KBM-7 (cell line): ENCODE measurements at regions not wholly inside any gene's neighbourhood (a gene's known extent, or its start where the extent isn't known, plus 50 kb on each side); places are given as distances from the start of the nearest gene placed in this dataset.
A peak's percentile ranks its signal among the peaks of the same experiment; 100 is the strongest.

Source experiments
- DNase-seq: peaks from one replicate; pipeline ENCODE4 v3.0.0-alpha.2; 2015
- in situ Hi-C: fragments of 300-500 bp; cut with MboI; formaldehyde crosslinking; loops from 2 replicates; pipeline ENCODE4 v1.14.3; 2020; ENCODE audit warnings: low sequenced_read_pairs, low pct_unique_long_range_greater_than_20kb, mixed read lengths

DNA sequence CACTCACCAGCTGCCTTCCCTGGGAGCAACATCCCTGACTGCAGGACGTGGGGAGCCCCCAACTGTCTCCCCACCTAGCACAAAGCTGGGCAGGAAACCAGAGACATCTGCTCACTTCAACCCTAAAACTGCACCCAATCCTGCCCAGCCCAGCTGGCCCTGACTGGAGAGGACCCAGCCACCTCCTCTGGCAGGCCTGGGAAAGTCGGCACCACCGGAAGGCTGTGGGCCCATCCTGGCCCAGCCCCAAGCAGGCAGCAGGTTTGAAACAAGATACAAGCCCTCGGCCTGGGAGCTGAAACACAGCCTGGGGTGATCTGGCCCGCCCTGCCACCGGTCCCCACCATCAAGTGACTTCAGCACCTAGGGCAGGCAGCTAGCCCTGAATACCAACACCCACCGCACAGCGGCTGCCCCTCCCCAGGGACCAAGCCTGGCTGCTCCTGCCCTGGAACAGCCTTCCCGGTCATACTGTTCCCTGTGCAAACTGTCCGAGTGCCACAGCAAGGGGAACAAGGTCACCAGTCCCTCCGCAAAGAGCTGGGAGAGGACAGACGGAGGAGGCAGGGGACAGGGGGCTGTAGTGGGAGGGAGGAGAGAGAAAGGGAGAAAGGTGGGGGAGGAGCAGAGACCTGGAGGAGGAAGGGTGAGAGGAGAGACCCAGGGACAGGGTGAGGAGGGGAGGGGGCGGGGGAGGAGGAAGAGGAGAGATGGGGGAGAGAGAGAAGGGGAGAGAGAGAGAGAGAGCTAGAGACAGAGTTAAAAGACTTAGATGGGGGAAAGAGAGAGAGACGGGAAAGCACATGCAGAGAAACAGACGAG lies 115.7 kb downstream of the RFLNA start:
- in situ Hi-C loops: no loop called here
- DNase-seq: no peak

DNA sequence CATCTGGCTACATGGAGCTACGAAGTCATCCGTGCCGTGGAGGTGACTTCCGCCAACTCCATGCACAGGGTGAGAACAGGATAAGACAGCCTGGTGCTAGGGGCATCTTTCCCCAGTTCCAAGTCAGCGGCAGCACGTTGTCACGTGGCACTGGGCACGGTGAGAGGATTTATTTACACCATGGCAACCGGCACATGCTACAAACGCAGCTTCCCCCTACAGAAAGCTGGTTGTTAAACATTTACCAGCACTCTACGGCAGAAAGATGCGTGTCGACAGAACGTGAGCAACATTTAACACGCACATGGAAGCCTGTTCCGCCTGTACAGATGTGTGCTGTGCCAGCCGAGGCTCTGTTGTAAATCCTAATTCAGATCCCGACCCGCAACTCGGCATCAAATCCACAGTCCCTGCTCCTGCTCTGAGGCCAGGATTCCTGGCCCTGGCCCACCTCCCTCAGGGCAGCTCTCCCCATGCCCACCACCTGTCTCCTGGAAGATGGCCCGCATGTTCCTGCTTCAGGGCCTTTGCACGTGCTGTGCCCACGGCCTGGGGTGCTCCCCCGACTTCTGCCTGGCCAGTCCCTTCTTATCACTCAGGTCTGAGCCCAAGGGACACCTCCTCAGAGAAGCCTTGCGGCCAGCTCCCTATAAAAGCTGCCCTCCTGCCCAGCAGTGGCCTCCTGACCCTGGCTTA lies 114.1 kb downstream of the RFLNA start:
- in situ Hi-C loops: no loop called here

DNA sequence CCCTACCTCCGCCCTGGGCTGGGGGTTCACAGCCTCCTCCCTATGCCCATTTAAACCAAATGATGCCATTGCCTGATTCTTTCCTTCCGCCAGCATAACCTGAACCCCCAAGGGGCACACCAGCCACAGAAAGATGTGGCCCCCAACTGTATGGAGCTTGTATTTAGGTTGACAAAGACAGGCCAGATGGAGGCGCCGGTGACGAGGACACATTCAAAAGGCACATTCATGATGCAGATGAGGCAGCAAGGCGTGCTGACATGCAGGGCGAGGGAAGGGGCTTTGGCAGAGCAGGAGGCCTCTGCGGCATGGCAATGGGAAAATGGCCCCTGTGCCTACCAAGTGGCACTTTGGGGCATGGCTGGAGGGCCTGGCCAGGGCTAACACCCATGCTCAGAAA lies 112.2 kb downstream of the RFLNA start:
- DNase-seq: no peak
- in situ Hi-C loops: no loop called here

More for the DNA sequence above, 114.1 kb downstream of the RFLNA start:
- DNase-seq: no peak

DNA sequence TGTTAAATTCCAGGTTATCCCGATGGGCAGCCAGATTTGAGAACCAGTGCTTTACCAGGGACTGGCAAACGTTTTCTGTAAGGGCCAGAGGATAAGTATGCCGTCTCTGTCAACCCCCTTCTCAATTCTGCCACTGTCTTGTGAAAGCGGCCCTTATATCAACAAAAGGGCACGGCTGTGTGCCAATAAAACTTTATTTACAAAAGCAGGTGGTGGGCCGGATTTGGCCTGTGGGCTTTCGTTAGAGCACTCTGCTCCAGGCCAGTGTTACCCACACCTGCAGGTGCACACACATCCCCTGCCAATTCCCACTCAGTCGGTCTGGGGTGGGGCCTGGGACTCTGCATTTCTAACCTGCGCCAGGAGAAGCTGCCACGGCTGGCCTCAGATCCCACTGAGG lies 111.2 kb downstream of the RFLNA start:
- DNase-seq: no peak
- in situ Hi-C loops: no loop called here

DNA sequence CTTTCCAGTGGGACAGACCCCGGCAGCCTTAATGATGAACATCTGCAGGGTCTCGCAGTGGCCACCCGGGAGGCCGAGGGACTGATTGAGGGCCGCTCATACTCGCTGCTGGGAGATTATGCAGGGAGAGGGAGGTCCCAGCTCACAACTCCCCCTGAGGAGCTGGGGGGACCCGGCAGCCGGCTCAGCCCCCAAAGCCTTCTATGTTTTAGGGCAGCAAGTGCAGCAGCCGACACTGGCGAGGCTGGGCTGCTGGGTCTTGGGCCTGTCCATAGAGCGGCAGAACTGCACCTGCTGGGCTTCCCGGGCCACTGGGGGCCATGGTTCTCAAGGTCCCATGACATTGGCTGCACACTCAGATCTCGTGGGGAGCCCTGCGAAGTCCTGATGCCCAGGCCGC lies 110.7 kb downstream of the RFLNA start:
- DNase-seq: no peak
- in situ Hi-C loops: no loop called here

DNA sequence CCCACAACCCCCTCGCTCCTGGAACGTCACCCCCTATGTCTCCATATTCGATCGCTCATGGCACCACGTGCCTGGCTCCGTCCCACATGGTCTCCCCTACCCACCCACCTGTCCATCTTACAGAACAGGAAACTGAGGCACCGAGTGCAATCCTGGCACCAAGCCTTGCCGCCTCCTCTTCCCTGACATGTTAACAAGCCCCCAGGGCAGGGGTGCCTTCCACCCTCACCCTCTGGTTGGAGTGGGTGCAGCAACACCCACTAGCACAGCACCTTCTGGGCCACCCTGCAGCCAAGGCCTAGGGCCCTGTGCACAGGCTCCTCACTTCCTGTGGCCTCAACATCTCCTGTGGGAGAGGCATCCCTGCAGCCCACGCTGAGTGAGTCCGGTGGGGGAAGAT lies 110.3 kb downstream of the RFLNA start:
- DNase-seq: no peak
- in situ Hi-C loops: no loop called here

DNA sequence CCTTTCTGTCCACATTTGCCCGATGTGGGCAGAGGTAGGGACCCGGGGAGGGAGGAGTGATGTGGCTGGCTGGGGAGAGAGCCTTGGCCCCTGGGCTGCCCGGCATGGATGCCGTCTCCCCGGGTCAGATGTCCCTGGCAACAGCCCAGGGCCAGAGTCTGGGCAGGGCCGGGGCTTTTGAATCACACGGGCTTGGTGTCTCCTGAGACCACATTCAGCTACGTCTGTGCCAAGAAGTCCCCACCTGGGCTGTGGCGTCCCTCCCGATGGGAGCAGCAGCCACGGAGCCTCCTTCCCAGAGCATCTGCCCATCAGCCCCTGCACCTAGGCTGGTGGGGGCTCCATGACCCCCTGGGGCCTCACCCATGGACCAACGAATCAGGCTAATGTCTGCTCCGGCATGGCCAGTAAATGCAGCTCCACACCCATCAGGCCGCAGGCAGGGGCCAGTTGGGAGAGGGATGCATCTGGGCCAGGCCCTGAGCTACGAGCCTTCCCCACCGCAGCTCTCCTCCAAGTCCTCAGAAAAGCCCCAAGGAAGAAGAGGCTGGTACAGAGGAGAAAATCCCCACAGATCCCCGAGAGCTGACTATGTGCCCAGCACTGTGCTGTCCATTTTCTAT lies 109.4 kb downstream of the RFLNA start:
- no peak for DNase-seq
- in situ Hi-C loops: no loop called here

DNA sequence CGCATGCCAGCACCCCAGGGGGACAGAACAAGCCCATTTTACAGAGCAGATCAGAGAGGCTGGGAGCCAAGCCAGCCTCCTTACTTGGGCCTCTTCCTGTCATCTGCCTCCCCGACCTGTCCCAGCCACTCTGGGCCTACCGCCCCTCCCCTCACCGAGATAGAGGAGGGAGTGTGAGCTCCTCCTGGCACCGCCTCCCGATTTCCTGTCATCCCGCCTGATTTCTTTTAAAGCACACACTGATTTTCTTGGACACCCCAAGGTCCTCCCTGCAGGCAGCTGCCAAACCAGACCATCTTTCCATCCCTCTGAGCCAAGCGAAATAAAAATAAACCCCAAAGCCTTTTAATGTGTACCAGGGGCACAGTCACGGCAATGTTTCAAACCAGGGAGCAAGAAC lies 108.4 kb downstream of the RFLNA start:
- in situ Hi-C loops: no loop called here
- no peak for DNase-seq

DNA sequence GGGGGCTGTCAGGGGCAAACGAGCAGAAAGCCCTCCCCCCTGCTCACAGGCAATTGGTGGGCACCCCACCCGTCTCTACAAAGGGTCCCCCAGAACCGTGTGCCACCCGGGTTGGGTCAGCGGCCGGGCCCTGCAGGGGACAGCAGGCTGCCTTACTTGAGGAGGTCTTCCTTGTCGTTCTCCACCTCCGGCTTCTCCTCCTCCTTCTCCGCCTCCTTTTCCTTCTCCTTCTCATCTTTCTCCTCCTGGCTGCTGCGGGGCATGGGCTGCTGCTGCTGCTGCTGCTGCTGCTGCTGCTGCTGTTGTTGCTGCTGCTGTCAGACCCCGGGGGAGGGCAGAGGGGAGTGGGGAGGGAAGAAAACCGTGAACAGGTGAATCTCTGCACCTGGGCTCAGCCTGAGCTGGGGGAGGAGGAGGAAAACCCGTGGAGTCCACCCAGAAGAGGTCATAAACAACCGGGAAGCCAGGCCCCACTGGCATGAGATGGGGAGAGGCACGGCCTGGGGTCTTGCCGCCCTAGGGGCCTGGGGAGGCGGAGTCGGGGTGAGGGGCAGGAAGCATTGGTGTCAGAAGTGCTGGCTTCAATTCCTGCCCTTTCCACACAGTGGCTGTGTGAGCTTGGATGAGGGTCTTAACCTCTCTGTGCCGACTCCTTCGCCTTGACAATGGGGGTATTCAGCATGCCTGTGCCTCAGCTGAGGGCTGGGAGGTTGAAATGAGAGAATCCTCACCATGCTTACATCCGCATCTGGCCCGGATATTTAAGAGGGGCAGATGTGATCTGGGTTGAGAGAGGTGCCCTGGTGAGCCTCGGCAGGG lies 107.6 kb downstream of the RFLNA start:
- no peak for DNase-seq
- in situ Hi-C loops: no loop called here

DNA sequence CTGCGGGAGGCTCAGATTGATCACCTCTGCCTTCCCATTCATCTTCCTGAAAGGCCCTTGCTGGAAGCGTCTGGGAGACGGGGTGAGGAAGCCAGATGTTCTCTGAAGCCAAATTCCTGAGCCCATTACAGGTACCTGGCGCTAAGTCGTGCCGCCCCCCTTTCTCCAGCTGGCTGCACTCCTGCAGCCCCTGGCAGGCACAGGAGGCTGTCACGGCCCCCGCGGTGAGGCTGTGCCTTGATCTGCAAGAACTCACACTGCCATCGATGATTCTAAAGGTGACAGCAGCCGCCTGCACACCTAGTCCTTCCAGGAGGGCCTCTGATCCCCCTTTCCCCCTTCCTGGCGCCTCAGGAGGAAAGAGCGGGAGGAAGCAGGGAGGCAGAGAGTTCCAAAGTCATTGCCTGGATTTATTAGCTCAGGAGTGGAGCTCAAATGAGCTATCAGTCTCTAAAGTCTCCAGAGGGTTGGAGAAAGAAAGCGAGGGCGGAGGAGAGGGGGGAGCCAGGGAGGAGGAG lies 106.9 kb downstream of the RFLNA start:
- DNase-seq: no peak
- in situ Hi-C loops: no loop called here

DNA sequence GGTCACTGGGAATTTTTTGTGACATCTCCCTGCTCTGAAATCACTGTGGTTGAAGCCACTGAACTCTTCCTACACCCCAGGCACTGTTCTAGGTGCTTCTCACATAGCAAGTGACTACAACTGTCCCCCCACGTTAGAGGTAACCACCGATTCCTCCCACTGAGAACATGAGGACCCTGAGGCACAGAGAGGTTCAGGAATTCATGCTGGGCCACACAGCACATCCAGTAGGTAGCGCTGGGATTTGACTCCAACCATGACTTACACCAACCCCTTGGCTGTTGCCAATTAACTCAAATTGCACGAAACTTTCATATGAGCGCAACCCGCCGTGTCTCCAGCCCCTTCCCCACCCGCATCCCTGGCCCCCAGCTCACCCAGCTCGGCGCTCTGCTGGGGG lies 105.2 kb downstream of the RFLNA start:
- DNase-seq: no peak
- in situ Hi-C loops: no loop called here

DNA sequence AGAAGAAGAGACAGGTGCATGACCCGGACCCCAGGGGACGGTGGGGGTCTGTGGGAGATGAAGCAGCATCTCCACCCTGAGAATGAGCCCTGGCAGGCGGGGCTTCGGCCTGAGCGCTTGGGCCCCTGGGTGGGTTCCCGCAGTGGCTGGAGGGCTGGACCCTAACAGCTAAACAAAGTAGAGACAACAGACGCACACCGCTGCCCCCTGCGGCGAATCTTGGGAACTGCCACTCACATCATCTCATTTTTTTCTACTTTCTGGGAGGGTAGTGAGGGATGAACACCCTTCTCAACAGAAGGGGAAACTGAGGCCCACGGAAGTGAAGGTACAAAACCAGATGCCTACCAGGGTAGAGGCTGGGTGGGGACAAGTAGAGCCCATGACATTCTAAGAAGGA lies 104.7 kb downstream of the RFLNA start:
- peak; percentile 49 for DNase-seq
- in situ Hi-C loops: no loop called here

DNA sequence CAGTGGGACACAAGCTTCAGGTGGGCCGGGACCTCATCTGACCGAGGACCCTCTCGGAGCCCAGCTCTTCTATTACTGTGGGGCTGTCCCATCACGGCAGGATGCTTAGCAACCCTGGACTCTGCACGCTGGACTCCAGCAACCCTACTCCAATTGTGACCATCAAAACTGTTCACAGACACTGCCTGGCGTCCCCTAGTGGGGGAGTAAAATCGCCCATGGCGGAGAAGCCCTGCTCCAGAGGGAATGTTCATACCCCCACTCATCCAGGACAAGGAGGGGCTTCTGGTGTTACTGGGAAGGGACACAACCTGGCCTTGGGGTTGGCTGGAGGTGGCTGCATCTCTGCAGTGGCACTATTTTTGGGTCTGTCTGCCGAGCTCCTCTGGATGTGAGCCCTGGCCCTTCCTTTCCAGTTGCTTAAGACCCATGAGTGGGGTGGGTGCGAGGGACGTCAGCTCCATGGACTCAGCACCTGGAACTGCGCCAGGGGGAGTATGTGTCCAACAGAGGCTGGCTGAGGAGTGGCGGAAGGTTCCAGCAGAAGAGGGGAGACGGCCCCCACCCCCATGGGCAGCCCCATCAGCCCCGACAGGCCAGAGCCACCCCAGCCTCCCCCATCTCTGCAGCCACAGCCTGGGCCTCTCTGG lies 103.8 kb downstream of the RFLNA start:
- in situ Hi-C loops: no loop called here
- DNase-seq: no peak

DNA sequence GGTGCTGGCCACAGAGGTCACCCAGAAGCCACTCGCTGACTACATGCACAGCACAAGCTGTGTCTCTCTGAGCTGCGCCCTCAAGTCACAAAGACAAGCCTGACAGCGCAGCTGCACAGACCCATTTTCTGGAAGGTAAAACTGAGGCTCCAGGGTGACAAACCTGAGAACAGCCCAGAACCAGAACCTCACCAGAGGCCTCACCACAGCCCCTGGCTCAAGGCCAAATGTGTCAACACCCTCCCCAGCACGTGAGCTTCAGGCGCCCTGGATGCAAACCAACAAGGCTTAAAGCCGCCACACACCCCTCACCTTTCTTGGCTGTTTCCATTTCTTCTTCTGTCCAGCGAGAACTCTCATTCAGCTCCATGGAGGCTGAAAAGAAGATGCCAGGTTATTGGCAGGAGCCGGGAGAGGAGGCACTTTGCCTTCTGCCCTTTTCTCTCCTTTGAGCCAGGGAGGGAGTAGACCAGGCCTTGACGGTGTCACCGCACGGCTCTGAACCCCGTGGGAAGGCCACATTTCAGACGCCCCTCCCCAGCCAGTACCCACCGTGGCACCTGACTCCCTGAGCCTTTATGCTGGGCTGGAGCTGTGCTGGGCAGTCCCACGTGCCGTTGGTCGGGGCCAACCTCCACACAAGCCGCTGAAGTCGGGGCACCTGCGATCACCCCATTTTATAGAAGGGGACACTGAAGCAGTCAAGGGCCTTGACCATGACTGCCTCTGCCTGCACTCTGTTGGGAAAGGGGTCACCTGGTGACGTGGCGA lies 103.1 kb downstream of the RFLNA start:
- peak; percentile 10 for DNase-seq
- in situ Hi-C loops: no loop called here

DNA sequence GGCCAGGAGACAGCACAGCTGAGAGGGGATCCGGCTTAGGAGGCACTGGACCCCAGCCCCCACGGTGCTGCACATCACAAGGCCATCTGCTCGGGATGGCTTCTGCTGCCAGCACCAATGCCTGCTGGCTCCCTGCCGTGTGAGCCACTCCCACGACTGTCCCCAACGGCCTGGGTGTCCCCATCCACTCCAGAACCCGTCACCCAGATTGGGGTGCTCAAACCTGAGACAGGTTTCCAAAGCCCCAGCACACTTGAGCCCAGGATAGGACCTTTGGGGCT lies 102.4 kb downstream of the RFLNA start:
- no peak for DNase-seq
- in situ Hi-C loops: no loop called here

DNA sequence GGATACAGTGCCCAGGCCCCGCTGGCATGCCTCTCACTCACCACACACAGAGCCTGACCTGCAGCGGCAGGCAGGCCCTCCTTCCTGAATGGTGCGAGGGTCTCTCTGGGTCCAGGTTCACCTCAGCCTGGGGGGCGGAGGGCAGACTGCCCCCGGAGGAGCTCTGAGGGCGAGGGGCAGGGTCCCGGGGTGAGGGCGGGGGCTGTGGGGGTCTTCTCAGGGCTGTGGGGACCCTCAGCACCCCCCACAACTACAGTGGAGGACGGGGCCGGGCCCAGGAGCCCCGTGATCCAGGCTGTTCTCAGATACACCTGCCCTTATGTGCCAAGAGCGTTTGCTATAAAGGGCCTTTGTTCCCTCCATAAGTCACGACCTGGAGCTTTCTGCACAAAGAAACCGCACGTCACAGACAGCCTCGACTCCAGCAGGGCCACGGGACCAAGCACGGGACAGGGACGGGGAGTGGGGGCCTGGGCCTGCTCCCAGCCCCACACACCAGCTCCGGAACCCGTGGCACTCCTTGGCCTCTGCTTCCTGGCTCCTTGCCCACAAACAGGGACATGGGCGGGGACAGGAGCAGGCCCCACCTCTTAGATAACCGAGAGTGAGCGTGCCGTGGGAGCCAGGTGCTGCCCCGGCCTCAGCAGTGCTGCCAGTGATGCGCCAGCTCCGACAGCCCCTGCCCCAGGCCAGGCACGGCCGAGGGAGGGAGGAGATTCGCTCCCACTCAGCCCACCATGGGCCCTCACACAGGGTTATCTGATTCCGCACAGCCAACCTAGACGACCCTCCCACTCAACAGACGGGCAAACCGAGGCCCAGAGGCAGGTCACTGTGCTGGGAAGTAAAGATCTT lies 101.9 kb downstream of the RFLNA start:
- in situ Hi-C loops: no loop called here
- DNase-seq: no peak

DNA sequence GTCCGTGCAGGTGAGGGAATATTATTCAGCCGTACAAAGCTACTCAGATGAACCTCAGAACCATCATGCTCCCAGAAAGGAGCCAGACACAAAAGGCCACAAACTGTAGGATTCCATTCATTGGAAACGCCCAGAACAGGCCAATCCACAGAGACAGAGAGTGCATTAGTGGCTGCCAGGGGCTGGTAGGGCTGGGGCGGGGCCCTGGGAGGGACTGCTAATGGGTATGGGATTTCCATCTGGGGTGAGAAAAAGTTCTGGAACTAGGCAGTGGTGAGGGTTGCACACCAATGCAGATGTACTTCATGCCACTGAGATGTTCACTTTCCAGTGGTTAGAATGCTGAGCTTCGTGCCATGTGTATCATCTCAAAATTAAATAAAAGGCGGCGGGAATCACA lies 101.1 kb downstream of the RFLNA start:
- no peak for DNase-seq
- in situ Hi-C loops: no loop called here
